Pancreas (tissue), 10 donors: ENCODE measurements at regions not wholly inside any gene's neighbourhood (a gene's known extent, or its start where the extent isn't known, plus 50 kb on each side); places are given as distances from the start of the nearest gene placed in this dataset.

Experiments used
- ATAC-seq, 4 donors: fragments of 200-7000 bp; cut with Tn5 transposase; one replicate each; pipeline versions ENCODE4 v1.8.0 to v1.9.1; 2020; ENCODE audit warnings: mild to moderate bottlenecking in 4 of 4, moderate library complexity in 4 of 4
- DNase-seq, 6 donors: peaks; one replicate each; pipeline ENCODE4 v3.0.0-alpha.2; 2020
- FAIRE-seq: peaks from 2 replicates; lab custom pipeline; 2012; peaks lifted over from hg19 to GRCh38; lab: Jason Lieb, UNC
- H3K27ac ChIP-seq, 4 donors: fragments of 200-600 bp; sonication (generic); 1 replicate in 3 of 4; 2 replicates in 1 of 4; pipeline versions ENCODE4 v1.5.0 to v1.8.0; 2020
- H3K27me3 ChIP-seq, 4 donors: fragments of 200-600 bp; one replicate each; pipeline ENCODE4 v1.8.0; 2021
- H3K36me3 ChIP-seq, 3 donors: fragments of 200-600 bp; sonication (generic) in 1 of 3; one replicate each; pipeline versions ENCODE4 v1.5.0 to v1.8.0; 2020 to 2021
- H3K4me1 ChIP-seq, 3 donors: fragments of 200-600 bp; one replicate each; pipeline ENCODE4 v1.8.0; 2021
- H3K4me3 ChIP-seq, 4 donors: fragments of 200-600 bp; sonication (generic) in 2 of 4; one replicate each; pipeline versions ENCODE4 v1.5.0 to v1.8.0; 2020 to 2021
- H3K9me3 ChIP-seq, 4 donors: fragments of 200-600 bp; one replicate each; pipeline ENCODE4 v1.8.0; 2021
- WGBS, 2 donors: extraction: QIAGEN DNeasy Blood & Tissue Kit; methylation state at CpG; one replicate each; pipeline ENCODE4 v1.1.7; 2013; 5-methylcytosine and 5-hydroxymethylcytosine counted together
- intact Hi-C, 3 donors: fragments of 100-400 bp; cut with DNase I; formaldehyde crosslinking; loops; one replicate each; pipeline versions ENCODE4 v1.11.1 to v1.14.2; 2022
- TF ChIP-seq, protein P1 (sequence below), 4 donors: fragments of 200-600 bp; sonication (generic) in 3 of 4; IDR thresholded peaks; one replicate each; pipeline versions ENCODE4 v1.5.0 to v1.8.0; 2021; ENCODE audit warnings: antibody characterized with exemption in 4 of 4
- donor health status: healthy with polysubstance abuse.
- donor health status: DM: no; HTN: no; CAD: no; lungs with moderate emphysema.
- donor health status: DM: no; HTN: no; CAD: no.
- donor health status: control.
- donor health status: control.
- donor health status: Bipolar disorder and iron deficiency.
- donor health status: DM: yes; HTN: yes; CAD: no.
- donor health status: DM: no; HTN: no; CAD: no.
- donor health status: DM: no; HTN: no; CAD: no.
- donor health status: DM: yes; HTN: yes; CAD: no.

DNA sequence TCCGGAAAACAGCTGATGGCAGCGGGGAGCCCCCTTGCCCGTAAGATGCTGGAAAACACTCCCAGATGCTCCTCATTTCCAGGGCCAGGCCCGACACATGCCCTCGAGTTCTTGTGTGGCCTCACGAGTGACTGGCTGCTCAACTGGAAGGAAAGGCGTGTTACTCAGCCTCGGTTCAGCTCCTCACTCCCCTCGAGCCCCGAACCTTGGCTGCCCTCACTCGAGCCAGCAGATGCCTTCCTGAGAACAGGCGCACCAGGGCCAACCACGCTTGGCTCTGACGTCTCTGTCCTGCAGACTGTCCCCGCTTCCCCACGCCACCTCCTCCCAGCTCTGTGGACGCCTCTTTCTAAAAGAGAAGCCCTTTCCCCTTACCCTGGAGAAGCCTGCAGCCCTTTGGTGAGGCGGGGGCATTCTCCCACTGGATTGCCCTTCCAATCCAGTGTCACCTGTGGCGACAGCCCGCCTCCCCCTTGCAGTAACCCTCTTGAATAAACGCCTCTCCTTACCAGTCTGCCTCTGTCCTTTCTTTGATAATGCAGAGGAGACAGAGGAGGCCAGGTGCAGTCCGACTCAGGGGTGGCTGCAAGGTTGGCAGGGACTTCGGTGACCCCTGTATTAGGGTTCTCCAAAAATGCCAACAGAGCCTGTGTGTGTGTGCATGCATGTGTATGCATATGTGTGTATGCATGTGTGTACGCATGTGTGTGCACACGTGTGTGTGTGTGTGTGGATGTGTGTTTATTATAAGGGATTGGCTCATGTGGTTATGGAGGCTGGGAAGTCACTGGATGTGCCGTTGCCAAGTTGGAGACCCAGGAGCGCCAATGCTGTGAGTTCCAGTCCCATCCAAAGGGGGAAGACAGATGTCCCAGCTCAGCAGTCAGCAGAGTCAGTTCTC is 166.3 kb downstream of the KIF26A start:
- Histone ChIP-seq H3K36me3 (no peaks in the 10 kb centered on the region), H3K27ac (no peak overlapping the region), H3K4me3 (no peak overlapping the region), H3K9me3 (no peaks in the 10 kb centered on the region), H3K27me3 (no peaks in the 10 kb centered on the region), H3K4me1 (no peaks in the 10 kb centered on the region)
- ATAC-seq (no peak), DNase-seq (peak in 2 of 6 donors; percentile 12 to 19), FAIRE-seq (no peak)
- WGBS, 2 donors = 59 to 70% methylated on average over 27 of the region's 27 CpGs
- intact Hi-C loops = no loop called here
- TF ChIP-seq, protein P1, sequence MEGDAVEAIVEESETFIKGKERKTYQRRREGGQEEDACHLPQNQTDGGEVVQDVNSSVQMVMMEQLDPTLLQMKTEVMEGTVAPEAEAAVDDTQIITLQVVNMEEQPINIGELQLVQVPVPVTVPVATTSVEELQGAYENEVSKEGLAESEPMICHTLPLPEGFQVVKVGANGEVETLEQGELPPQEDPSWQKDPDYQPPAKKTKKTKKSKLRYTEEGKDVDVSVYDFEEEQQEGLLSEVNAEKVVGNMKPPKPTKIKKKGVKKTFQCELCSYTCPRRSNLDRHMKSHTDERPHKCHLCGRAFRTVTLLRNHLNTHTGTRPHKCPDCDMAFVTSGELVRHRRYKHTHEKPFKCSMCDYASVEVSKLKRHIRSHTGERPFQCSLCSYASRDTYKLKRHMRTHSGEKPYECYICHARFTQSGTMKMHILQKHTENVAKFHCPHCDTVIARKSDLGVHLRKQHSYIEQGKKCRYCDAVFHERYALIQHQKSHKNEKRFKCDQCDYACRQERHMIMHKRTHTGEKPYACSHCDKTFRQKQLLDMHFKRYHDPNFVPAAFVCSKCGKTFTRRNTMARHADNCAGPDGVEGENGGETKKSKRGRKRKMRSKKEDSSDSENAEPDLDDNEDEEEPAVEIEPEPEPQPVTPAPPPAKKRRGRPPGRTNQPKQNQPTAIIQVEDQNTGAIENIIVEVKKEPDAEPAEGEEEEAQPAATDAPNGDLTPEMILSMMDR (IDR thresholded peaks at IDR 0.05) = no peak

- Histone ChIP-seq H3K9me3 (no peaks in the 10 kb centered on the region), H3K36me3 (no peaks in the 10 kb centered on the region), H3K4me3 (no peak overlapping the region), H3K27me3 (no peaks in the 10 kb centered on the region), H3K27ac (no peak overlapping the region), H3K4me1 (no peaks in the 10 kb centered on the region)
- TF ChIP-seq, protein P1 (IDR thresholded peaks at IDR 0.05) = no peak
- intact Hi-C loops = no loop called here
- no peak for ATAC-seq
- WGBS, 2 donors = 68 to 81% methylated on average over 29 of the region's 29 CpGs
- FAIRE-seq = no peak
- DNase-seq = peak in 1 of 6 donors; percentile 45
These were observed 167.4 kb downstream of the KIF26A start for GRCh38 chr14:104305511-104306449.

- DNase-seq = peak in 1 of 6 donors; percentile 48
These were observed 168.2 kb downstream of the KIF26A start for GRCh38 chr14:104306450-104307040.

DNA sequence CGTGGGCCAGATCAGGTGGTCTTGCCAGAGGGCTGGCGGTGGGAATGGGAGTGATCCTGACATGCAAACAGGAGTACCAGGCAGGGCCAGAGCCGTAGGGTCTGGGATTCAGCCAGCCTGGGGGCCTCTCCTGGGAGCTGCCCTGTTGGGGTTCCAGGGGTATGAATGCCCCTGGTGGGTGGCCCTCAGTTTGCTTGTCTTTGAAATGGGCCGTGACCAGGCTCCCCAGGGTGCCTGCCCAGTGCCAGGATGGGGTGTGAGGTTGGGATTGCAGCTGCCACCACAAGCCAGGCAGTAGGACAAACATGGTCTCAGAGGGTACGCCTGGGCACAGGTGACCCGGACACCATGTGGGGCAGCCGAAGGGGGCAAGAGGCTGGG is 168.8 kb downstream of the KIF26A start:
- WGBS, 2 donors = 73 to 83% methylated on average over 7 of the region's 7 CpGs
- Histone ChIP-seq H3K36me3 (no peaks in the 10 kb centered on the region), H3K27me3 (no peaks in the 10 kb centered on the region), H3K9me3 (no peaks in the 10 kb centered on the region), H3K27ac (no peak overlapping the region), H3K4me1 (no peaks in the 10 kb centered on the region), H3K4me3 (no peak overlapping the region)
- FAIRE-seq (no peak), ATAC-seq (no peak), DNase-seq (peak in 2 of 6 donors; percentile 32 to 47)
- TF ChIP-seq, protein P1 (IDR thresholded peaks at IDR 0.05) = no peak
- intact Hi-C loops = no loop called here

More at GRCh38 chr14:104306450-104307040, 168.2 kb downstream of the KIF26A start:
- Histone ChIP-seq H3K36me3 (no peaks in the 10 kb centered on the region), H3K4me3 (no peak overlapping the region), H3K4me1 (no peaks in the 10 kb centered on the region), H3K27ac (no peak overlapping the region), H3K9me3 (no peaks in the 10 kb centered on the region), H3K27me3 (no peaks in the 10 kb centered on the region)
- intact Hi-C loops = no loop called here
- TF ChIP-seq, protein P1 (IDR thresholded peaks at IDR 0.05) = no peak
- ATAC-seq (no peak), FAIRE-seq (no peak)
- WGBS, 2 donors = 59 to 67% methylated on average over 15 to 17 of the region's 17 CpGs
